Left renal pelvis (tissue), 4 donors: ENCODE measurements at regions not wholly inside any gene's neighbourhood (a gene's known extent, or its start where the extent isn't known, plus 50 kb on each side); places are given as distances from the start of the nearest gene placed in this dataset.
A peak's percentile ranks its signal among the peaks of the same experiment; 100 is the strongest.
"Not testable (repeated sequence)": the region's sequence is repeated elsewhere in the genome, so short reads cannot be mapped to it uniquely, and the experiment has no call there.

Source experiments
- DNase-seq, 4 donors: peaks; one replicate each; pipeline ENCODE4 v3.0.0-alpha.2; 2013; ENCODE audit warnings: low read depth in 4 of 4, low spot score in 3 of 4

- no peak for DNase-seq
Measured at GRCh38 chr11:122209619-122210366, 93.8 kb upstream of the BLID start.

DNA sequence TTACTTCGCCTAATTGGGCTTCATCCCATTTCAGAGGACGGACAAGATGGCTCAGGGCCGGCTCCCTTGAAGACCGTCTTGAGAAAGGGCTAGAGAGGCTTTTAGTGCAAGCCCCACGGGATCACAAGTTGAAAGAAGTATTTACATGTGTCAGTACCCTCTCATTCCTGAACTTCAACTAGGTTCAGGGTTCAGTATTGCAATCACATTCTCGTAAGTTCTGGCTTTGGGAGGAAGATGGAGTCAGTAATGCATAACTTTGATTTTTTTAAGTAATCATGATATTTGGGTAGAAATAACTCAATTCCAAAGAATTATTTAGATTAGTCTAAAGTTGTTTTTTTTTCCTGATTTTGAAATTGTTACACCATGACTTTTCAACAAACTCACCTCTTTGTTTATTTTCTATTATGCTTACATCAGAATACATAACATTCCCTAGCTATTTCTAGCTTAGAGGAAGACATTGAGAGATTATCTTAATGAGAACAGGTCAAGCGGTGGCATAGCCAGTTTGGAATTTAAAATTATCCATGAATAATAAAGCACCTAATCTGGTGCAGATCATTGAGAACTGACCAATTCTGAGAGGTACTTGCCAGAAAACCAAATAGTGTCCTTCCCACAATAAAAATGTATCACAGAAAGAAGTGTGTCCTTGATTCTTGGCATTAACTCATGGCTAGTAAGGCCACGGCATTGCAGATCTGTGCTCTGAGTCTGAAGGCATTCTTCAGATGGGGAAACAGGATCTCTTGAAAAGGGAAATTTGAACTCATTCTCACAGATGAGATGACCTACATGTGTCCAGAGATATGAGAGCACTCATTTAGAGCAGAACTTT is 92.1 kb upstream of the BLID start:
- DNase-seq = no peak

GRCh38 chr11:122207505-122207904 is 91.5 kb upstream of the BLID start:
- DNase-seq = no peak

GRCh38 chr11:122205036-122205435 is 89.0 kb upstream of the BLID start:
- no peak for DNase-seq

DNA sequence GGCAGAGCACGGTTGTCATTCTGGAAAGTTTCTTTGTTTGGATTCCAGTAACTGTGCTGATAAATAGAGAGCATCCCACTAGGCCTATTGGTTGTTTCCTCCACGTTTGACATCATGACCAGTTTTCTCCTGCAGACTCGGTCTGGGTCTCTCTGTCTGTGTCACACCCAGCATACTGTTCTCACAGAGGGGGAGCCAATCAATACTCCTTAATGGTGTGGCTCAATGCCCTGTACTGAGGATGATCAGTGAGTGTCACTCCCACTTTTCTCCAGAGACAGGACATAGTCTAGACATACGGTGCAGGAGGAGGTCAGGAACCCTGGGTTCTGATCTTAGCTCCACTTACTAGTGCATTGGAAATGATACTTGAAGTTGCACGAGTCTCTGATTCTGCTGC is 88.2 kb upstream of the BLID start:
- no peak for DNase-seq

GRCh38 chr11:122202951-122203456 is 87.0 kb upstream of the BLID start:
- peak in 1 of 4 donors; percentile 27 for DNase-seq

GRCh38 chr11:122202161-122202950 is 86.3 kb upstream of the BLID start:
- peak in 1 of 4 donors; percentile 29 for DNase-seq

DNA sequence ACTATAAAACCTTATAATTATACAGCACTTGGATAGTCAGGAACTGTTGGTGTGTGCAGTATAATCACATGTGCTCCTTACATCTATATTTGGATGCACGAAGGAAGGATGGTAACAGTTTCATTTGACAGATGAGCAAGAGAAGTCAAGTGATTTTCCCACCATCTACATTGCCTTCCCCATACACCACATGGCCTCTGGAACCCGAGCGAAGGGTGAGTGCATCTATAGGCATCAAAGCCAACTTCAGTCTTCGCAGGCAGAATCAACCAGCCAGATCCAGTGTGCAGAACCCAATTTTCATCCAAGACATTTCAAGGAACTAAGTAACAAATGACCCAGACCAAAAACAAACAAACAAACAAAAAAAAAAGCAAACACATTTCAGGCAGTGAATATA is 85.1 kb upstream of the BLID start:
- no peak for DNase-seq

DNA sequence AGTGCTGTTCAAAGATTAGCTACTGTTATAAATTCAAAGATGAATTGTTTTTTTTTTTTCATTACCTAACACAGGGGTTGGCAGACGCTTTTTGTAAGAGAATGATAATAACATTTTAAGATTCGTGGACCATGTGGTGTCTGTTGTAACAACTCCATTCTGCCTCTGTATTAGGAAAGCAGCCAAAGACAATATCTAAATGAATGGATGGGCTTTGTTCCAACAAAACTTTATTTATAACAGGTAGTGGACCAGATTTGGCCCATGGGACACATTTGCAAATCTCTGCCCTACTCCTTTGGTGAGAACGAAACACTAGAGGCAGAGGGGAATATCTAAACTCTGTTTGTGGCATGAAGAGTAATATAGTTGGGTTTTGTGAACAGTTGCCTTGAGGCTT is 83.6 kb upstream of the BLID start:
- DNase-seq = no peak

- DNase-seq = no peak
Measured at GRCh38 chr11:122198291-122198983, 82.4 kb upstream of the BLID start.

GRCh38 chr11:122197066-122197987 is 81.3 kb upstream of the BLID start:
- DNase-seq = no peak

- DNase-seq = no peak
Measured at GRCh38 chr11:122195790-122196189, 79.8 kb upstream of the BLID start.

- not testable (repeated sequence) for DNase-seq
Measured at GRCh38 chr11:122193881-122194480, 78.0 kb upstream of the BLID start.

GRCh38 chr11:122193457-122193856 is 77.4 kb upstream of the BLID start:
- DNase-seq = no peak

- no peak for DNase-seq
Measured at GRCh38 chr11:122192634-122193255, 76.7 kb upstream of the BLID start.

- no peak for DNase-seq
Measured at GRCh38 chr11:122190768-122191167, 74.8 kb upstream of the BLID start.

GRCh38 chr11:122189229-122189628 is 73.2 kb upstream of the BLID start:
- DNase-seq = no peak

DNA sequence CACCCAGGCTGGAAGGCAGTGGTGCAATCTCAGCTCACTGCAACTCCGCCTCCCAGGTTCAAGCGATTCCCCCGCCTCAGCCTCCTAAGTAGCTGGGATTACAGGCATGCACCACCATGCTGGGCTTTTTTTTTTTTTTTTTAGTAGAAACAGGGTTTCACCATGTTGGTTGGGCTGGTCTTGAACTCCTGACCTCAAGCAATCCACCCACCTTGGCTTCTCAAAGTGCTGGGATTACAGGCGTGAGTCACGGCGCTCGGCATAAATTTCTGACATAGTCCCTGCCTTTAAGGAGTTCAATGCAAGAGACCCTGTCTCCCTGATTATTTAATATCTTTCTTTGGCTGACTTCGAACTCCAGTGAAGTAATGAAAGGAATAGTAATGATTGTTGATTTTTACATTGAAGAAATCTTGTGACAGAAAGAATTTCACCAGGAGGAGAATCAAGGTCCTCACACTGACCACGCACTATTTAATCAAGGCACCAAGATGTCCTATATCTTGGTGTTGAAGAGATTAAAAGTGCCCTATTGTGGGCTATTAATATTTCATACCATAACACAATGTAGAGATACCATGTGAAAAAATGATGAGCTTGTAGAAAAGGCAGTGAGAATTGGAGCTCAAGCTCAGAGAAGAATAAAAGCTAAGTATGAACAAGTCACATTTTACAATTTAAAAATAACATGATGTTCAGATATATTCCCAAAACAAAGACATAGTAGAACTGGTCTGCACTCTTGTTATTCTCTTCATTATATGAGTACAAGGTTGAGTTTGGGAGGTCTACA is 71.6 kb upstream of the BLID start:
- DNase-seq = no peak
